Activated naive CD8-positive, alpha-beta T cell treated with anti-CD3 and anti-CD28 coated beads, Interleukin-2, amount 50 U/mL, for 24 hours (primary cell): ENCODE measurements at regions not wholly inside any gene's neighbourhood (a gene's known extent, or its start where the extent isn't known, plus 50 kb on each side); places are given as distances from the start of the nearest gene placed in this dataset.
"Not testable (repeated sequence)": the region's sequence is repeated elsewhere in the genome, so short reads cannot be mapped to it uniquely, and the experiment has no call there.

Experiments
- ATAC-seq: fragments of 150-1000 bp; cut with Tn5 transposase; one replicate; pipeline ENCODE4 v1.10.0; 2021
- DNase-seq: peaks from one replicate; pipeline ENCODE4 v3.0.0; 2021
- H3K27ac Mint-ChIP-seq: one replicate; pipeline ENCODE4 v1.8.0; 2021; ENCODE audit warnings: mild to moderate bottlenecking, mixed read lengths
- H3K27me3 Mint-ChIP-seq: one replicate; pipeline ENCODE4 v1.8.0; 2021; ENCODE audit warnings: mixed read lengths
- H3K36me3 Mint-ChIP-seq: one replicate; pipeline ENCODE4 v1.8.0; 2021; ENCODE audit warnings: low read depth, mixed read lengths
- H3K4me1 Mint-ChIP-seq: one replicate; pipeline ENCODE4 v1.8.0; 2021; ENCODE audit warnings: mixed read lengths
- H3K4me3 Mint-ChIP-seq: one replicate; pipeline ENCODE4 v1.8.0; 2021; ENCODE audit warnings: mild to moderate bottlenecking, moderate library complexity, mixed read lengths
- H3K9me3 Mint-ChIP-seq: one replicate; pipeline ENCODE4 v1.8.0; 2021; ENCODE audit warnings: mixed read lengths

- H3K4me1 Mint-ChIP-seq = no peaks in the 10 kb centered on the region
- no peak for ATAC-seq
- no peak overlapping the region for H3K27ac Mint-ChIP-seq
- H3K27me3 Mint-ChIP-seq = no peaks in the 10 kb centered on the region
- H3K36me3 Mint-ChIP-seq = no peaks in the 10 kb centered on the region
- H3K4me3 Mint-ChIP-seq = no peak overlapping the region
- DNase-seq = no peak
- no peaks in the 10 kb centered on the region for H3K9me3 Mint-ChIP-seq
These were observed 159.1 kb upstream of the TOP1 start for GRCh38 chr20:40869218-40870147.

GRCh38 chr20:40875116-40876085 lies 153.2 kb upstream of the TOP1 start:
- H3K4me3 Mint-ChIP-seq = no peak overlapping the region
- no peak for ATAC-seq
- H3K36me3 Mint-ChIP-seq = no peaks in the 10 kb centered on the region
- no peak for DNase-seq
- no peak overlapping the region for H3K27ac Mint-ChIP-seq
- no peaks in the 10 kb centered on the region for H3K9me3 Mint-ChIP-seq
- no peaks in the 10 kb centered on the region for H3K27me3 Mint-ChIP-seq
- no peaks in the 10 kb centered on the region for H3K4me1 Mint-ChIP-seq

GRCh38 chr20:40878099-40878498 lies 150.5 kb upstream of the TOP1 start:
- not testable (repeated sequence) for H3K27ac Mint-ChIP-seq, H3K4me3 Mint-ChIP-seq, H3K9me3 Mint-ChIP-seq, H3K36me3 Mint-ChIP-seq, DNase-seq, H3K27me3 Mint-ChIP-seq, ATAC-seq
- peaks cover 15% of the 10 kb centered on the region for H3K4me1 Mint-ChIP-seq

- H3K9me3 Mint-ChIP-seq = peaks cover 4% of the 10 kb centered on the region
- ATAC-seq = no peak
- H3K4me3 Mint-ChIP-seq = no peak overlapping the region
- DNase-seq = no peak
- H3K36me3 Mint-ChIP-seq = no peaks in the 10 kb centered on the region
- no peak overlapping the region for H3K27ac Mint-ChIP-seq
- no peaks in the 10 kb centered on the region for H3K27me3 Mint-ChIP-seq
- H3K4me1 Mint-ChIP-seq = peaks cover 21% of the 10 kb centered on the region
These were observed 148.4 kb upstream of the TOP1 start for GRCh38 chr20:40880063-40880728.

- peaks cover 4% of the 10 kb centered on the region for H3K9me3 Mint-ChIP-seq
- no peak overlapping the region for H3K4me3 Mint-ChIP-seq
- H3K27ac Mint-ChIP-seq = no peak overlapping the region
- ATAC-seq (no peak), DNase-seq (no peak)
- H3K4me1 Mint-ChIP-seq = peaks cover 21% of the 10 kb centered on the region
- H3K27me3 Mint-ChIP-seq = no peaks in the 10 kb centered on the region
- no peaks in the 10 kb centered on the region for H3K36me3 Mint-ChIP-seq
These were observed 147.9 kb upstream of the TOP1 start for GRCh38 chr20:40880729-40881109.

- Mint-ChIP-seq H3K27me3 (no peaks in the 10 kb centered on the region), H3K4me1 (peaks cover 21% of the 10 kb centered on the region), H3K27ac (no peak overlapping the region), H3K36me3 (no peaks in the 10 kb centered on the region), H3K9me3 (peaks cover 4% of the 10 kb centered on the region), H3K4me3 (no peak overlapping the region)
- no peak for ATAC-seq
- no peak for DNase-seq
These were observed 146.5 kb upstream of the TOP1 start for GRCh38 chr20:40882152-40882551.

GRCh38 chr20:40883097-40883496 lies 145.5 kb upstream of the TOP1 start:
- Mint-ChIP-seq H3K27ac (no peak overlapping the region), H3K36me3 (no peaks in the 10 kb centered on the region), H3K9me3 (peaks cover 4% of the 10 kb centered on the region), H3K4me1 (peaks cover 21% of the 10 kb centered on the region), H3K27me3 (no peaks in the 10 kb centered on the region), H3K4me3 (no peak overlapping the region)
- DNase-seq (no peak), ATAC-seq (no peak)

- H3K4me1 Mint-ChIP-seq = peaks cover 19% of the 10 kb centered on the region
- DNase-seq (no peak), ATAC-seq (no peak)
- H3K4me3 Mint-ChIP-seq = no peak overlapping the region
- H3K36me3 Mint-ChIP-seq = no peaks in the 10 kb centered on the region
- H3K27ac Mint-ChIP-seq = no peak overlapping the region
- H3K27me3 Mint-ChIP-seq = no peaks in the 10 kb centered on the region
- no peaks in the 10 kb centered on the region for H3K9me3 Mint-ChIP-seq
These were observed 141.5 kb upstream of the TOP1 start for GRCh38 chr20:40887105-40887504.

- not testable (repeated sequence) for ATAC-seq, H3K36me3 Mint-ChIP-seq, H3K4me3 Mint-ChIP-seq, DNase-seq, H3K27me3 Mint-ChIP-seq, H3K4me1 Mint-ChIP-seq, H3K9me3 Mint-ChIP-seq, H3K27ac Mint-ChIP-seq
These were observed 139.4 kb upstream of the TOP1 start for GRCh38 chr20:40889266-40889665.

- Mint-ChIP-seq H3K27ac (no peak overlapping the region), H3K4me3 (no peak overlapping the region), H3K27me3 (no peaks in the 10 kb centered on the region), H3K9me3 (no peaks in the 10 kb centered on the region), H3K36me3 (no peaks in the 10 kb centered on the region), H3K4me1 (peaks cover 6% of the 10 kb centered on the region)
- DNase-seq = no peak
- no peak for ATAC-seq
These were observed 138.4 kb upstream of the TOP1 start for GRCh38 chr20:40890181-40890580.

GRCh38 chr20:40890635-40891034 lies 138.0 kb upstream of the TOP1 start:
- ATAC-seq = no peak
- no peak for DNase-seq
- Mint-ChIP-seq H3K4me3 (no peak overlapping the region), H3K27ac (no peak overlapping the region), H3K36me3 (no peaks in the 10 kb centered on the region), H3K9me3 (no peaks in the 10 kb centered on the region), H3K27me3 (no peaks in the 10 kb centered on the region), H3K4me1 (peaks cover 6% of the 10 kb centered on the region)

GRCh38 chr20:40891351-40891750 lies 137.3 kb upstream of the TOP1 start:
- H3K4me1 Mint-ChIP-seq = peaks cover 6% of the 10 kb centered on the region
- H3K27ac Mint-ChIP-seq = no peak overlapping the region
- DNase-seq (no peak), ATAC-seq (no peak)
- no peaks in the 10 kb centered on the region for H3K36me3 Mint-ChIP-seq
- no peaks in the 10 kb centered on the region for H3K9me3 Mint-ChIP-seq
- H3K27me3 Mint-ChIP-seq = no peaks in the 10 kb centered on the region
- H3K4me3 Mint-ChIP-seq = no peak overlapping the region

- H3K27ac Mint-ChIP-seq = no peak overlapping the region
- H3K9me3 Mint-ChIP-seq = no peaks in the 10 kb centered on the region
These were observed 136.0 kb upstream of the TOP1 start for GRCh38 chr20:40892642-40893041.

GRCh38 chr20:40893610-40894236 lies 134.9 kb upstream of the TOP1 start:
- H3K4me3 Mint-ChIP-seq = no peak overlapping the region
- H3K4me1 Mint-ChIP-seq = peaks cover 6% of the 10 kb centered on the region
- no peak for DNase-seq
- no peaks in the 10 kb centered on the region for H3K36me3 Mint-ChIP-seq
- H3K27me3 Mint-ChIP-seq = no peaks in the 10 kb centered on the region
- H3K27ac Mint-ChIP-seq = no peak overlapping the region
- no peak for ATAC-seq
- no peaks in the 10 kb centered on the region for H3K9me3 Mint-ChIP-seq

More at GRCh38 chr20:40892642-40893041, 136.0 kb upstream of the TOP1 start:
- Mint-ChIP-seq H3K4me1 (peaks cover 6% of the 10 kb centered on the region), H3K4me3 (no peak overlapping the region), H3K36me3 (no peaks in the 10 kb centered on the region), H3K27me3 (no peaks in the 10 kb centered on the region)
- ATAC-seq = no peak
- no peak for DNase-seq
